HepG2 (cell line): ENCODE measurements at regions not wholly inside any gene's neighbourhood (a gene's known extent, or its start where the extent isn't known, plus 50 kb on each side); places are given as distances from the start of the nearest gene placed in this dataset.

Experiments used
- ATAC-seq: fragments of 200-7000 bp; cut with Tn5 transposase; 3 replicates; pipeline ENCODE4 v1.9.1; 2020; ENCODE audit warnings: mild to moderate bottlenecking, moderate library complexity
- BruUV-seq: library from RNA; stranded (reverse); fragments of 400-500 nt; replicated peaks from 2 replicates; lab custom pipeline; 2021; lab: Mats Ljungman, UMichigan
- CTCF ChIA-PET: fragments of 300-600 bp; formaldehyde crosslinking; extraction: SDS; loops from one replicate; lab custom pipeline; 2021; ENCODE audit warnings: low total read pairs, inconsistent platforms, low intra/inter-chr PET ratio; lab: Yijun Ruan, JAX
- POLR2A ChIA-PET: fragments of 350-600 bp; sonication (Branson Sonifier 250); formaldehyde crosslinking; loops from one replicate; lab custom pipeline; 2020; ENCODE audit warnings: antibody characterized with exemption, inconsistent platforms; lab: Yijun Ruan, JAX
- DNase-seq: peaks from one replicate; pipeline ENCODE4 v3.0.0-alpha.2; 2015; ENCODE audit warnings: low spot score
- FAIRE-seq: peaks from 3 replicates; lab custom pipeline; 2011; peaks lifted over from hg19 to GRCh38; lab: Jason Lieb, UNC
- H2AFZ ChIP-seq: one replicate; pipeline ENCODE4 v1.6.1; 2011; ENCODE audit warnings: low read length, inconsistent platforms
- H3K27ac ChIP-seq: fragments of 300-600 bp; 3 replicates; pipeline ENCODE4 v1.8.0; 2011; ENCODE audit warnings: mixed run types, mild to moderate bottlenecking, mixed read lengths, low read length, inconsistent platforms; ENCODE audit not compliant: insufficient read depth; ENCODE audit errors: extremely low read length
- H3K27me3 ChIP-seq, 2 experiments: fragments of 200-600 bp in 1 of 2; 2 replicates in 1 of 2; 3 replicates in 1 of 2; pipeline versions ENCODE4 v1.6.0 to v1.8.0; 2011; ENCODE audit warnings: low read length in 2 of 2, mild to moderate bottlenecking in 2 of 2, moderate library complexity in 2 of 2, inconsistent platforms in 1 of 2; ENCODE audit not compliant: insufficient read depth in 2 of 2, control insufficient read depth in 1 of 2
- H3K36me3 ChIP-seq, 2 experiments: fragments of 200-600 bp in 1 of 2; replicated peaks in 1 of 2; 2 replicates in 1 of 2; 3 replicates in 1 of 2; pipeline versions ENCODE4 v1.5.1 to v1.8.0; 2011; ENCODE audit warnings: low read length in 2 of 2, inconsistent platforms in 1 of 2; ENCODE audit not compliant: insufficient read depth in 2 of 2, control insufficient read depth in 1 of 2
- H3K4me1 ChIP-seq: 2 replicates; pipeline ENCODE4 v1.5.1; 2012; ENCODE audit warnings: low read length, inconsistent platforms; ENCODE audit not compliant: insufficient read depth
- H3K4me2 ChIP-seq: 2 replicates; pipeline ENCODE4 v1.6.0; 2011; ENCODE audit warnings: low read depth, low read length, inconsistent platforms
- H3K4me3 ChIP-seq, 3 experiments: fragments of 200-600 bp in 1 of 3; sonication (generic), shearing (Covaris generic) in 1 of 3; replicated peaks in 1 of 3; 2 replicates each; pipeline ENCODE4 v1.5.1; 2011 to 2016; ENCODE audit warnings: low read length in 3 of 3, inconsistent platforms in 2 of 3, low read depth in 2 of 3, mild to moderate bottlenecking in 2 of 3, control low read depth in 1 of 3, mixed read lengths in 1 of 3; ENCODE audit not compliant: insufficient read depth in 1 of 3
- H3K79me2 ChIP-seq: one replicate; pipeline ENCODE4 v1.6.1; 2011; ENCODE audit warnings: low read length, inconsistent platforms; ENCODE audit not compliant: insufficient read depth
- H3K9ac ChIP-seq: 2 replicates; pipeline ENCODE4 v1.6.0; 2011; ENCODE audit warnings: mild to moderate bottlenecking, low read depth, low read length, inconsistent platforms; ENCODE audit not compliant: insufficient read depth
- H3K9me3 ChIP-seq: 2 replicates; pipeline ENCODE4 v1.5.1; 2012; ENCODE audit warnings: mild to moderate bottlenecking, low read length
- H4K20me1 ChIP-seq: 2 replicates; pipeline ENCODE4 v1.6.0; 2011; ENCODE audit warnings: inconsistent platforms, mild to moderate bottlenecking, low read length, moderate library complexity; ENCODE audit not compliant: insufficient read depth
- CAMTA2 ChIP-seq: sonication (generic); formaldehyde crosslinking; IDR thresholded peaks from 2 replicates; pipeline ENCODE4 v1.4.0; 2020; ENCODE audit warnings: mild to moderate bottlenecking, missing genetic modification reagents, borderline replicate concordance
- FOSL1 ChIP-seq: sonication (generic); formaldehyde crosslinking; IDR thresholded peaks from 2 replicates; pipeline ENCODE4 v1.9.0; 2021; ENCODE audit warnings: missing genetic modification reagents, borderline replicate concordance
- GPN1 ChIP-seq: sonication (generic); formaldehyde crosslinking; IDR thresholded peaks from 2 replicates; pipeline ENCODE4 v1.5.1; 2020; ENCODE audit warnings: missing genetic modification reagents, borderline replicate concordance
- IKZF4 ChIP-seq: sonication (generic); formaldehyde crosslinking; IDR thresholded peaks from 2 replicates; pipeline ENCODE4 v1.5.1; 2020; ENCODE audit warnings: borderline replicate concordance, mild to moderate bottlenecking, low read depth, missing genetic modification reagents; ENCODE audit errors: not compliant biosample characterization
- NR2F2 ChIP-seq: IDR thresholded peaks from 2 replicates; pipeline ENCODE4 v1.6.1; 2012; ENCODE audit warnings: low read depth, inconsistent platforms, borderline replicate concordance
- THYN1 ChIP-seq: sonication (generic); formaldehyde crosslinking; IDR thresholded peaks from 2 replicates; pipeline ENCODE4 v1.8.1; 2023; ENCODE audit warnings: low read depth, mild to moderate bottlenecking, moderate library complexity, missing genetic modification reagents, borderline replicate concordance
- ZBTB38 ChIP-seq: sonication (generic); formaldehyde crosslinking; IDR thresholded peaks from 2 replicates; pipeline ENCODE4 v1.5.1; 2020; ENCODE audit warnings: mild to moderate bottlenecking, missing genetic modification reagents
- ZNF556 ChIP-seq: sonication (generic); formaldehyde crosslinking; IDR thresholded peaks from 2 replicates; pipeline ENCODE4 v1.4.0; 2020; ENCODE audit warnings: mild to moderate bottlenecking, missing genetic modification reagents, borderline replicate concordance
- ZNF616 ChIP-seq: sonication (generic); formaldehyde crosslinking; IDR thresholded peaks from 2 replicates; pipeline ENCODE4 v1.5.0; 2020; ENCODE audit warnings: low read depth, mild to moderate bottlenecking, missing genetic modification reagents
- WGBS: methylation state at CpG from one replicate; pipeline ENCODE4 v1.1.6; 2017; ENCODE audit warnings: low lambda C conversion rate; 5-methylcytosine and 5-hydroxymethylcytosine counted together
- in situ Hi-C: cut with HindIII; loops from 2 replicates; pipeline ENCODE4 v1.10.0; 2017; ENCODE audit warnings: low pct_unique_long_range_greater_than_20kb; ENCODE audit not compliant: extremely low pct_ligation_motif_present
- intact Hi-C: fragments of 100-400 bp; cut with micrococcal nuclease; formaldehyde crosslinking; loops from one replicate; pipeline ENCODE4 v1.10.0; 2022; ENCODE audit not compliant: unreplicated experiment
- TF ChIP-seq, protein P1 (sequence below): conservative IDR thresholded peaks from 2 replicates; pipeline ENCODE4 v1.6.1; 2018; ENCODE audit warnings: missing genetic modification reagents
- TF ChIP-seq, protein P2 (sequence below): sonication (generic); formaldehyde crosslinking; IDR thresholded peaks from 2 replicates; pipeline ENCODE4 v1.9.0; 2022; ENCODE audit warnings: missing genetic modification reagents, mild to moderate bottlenecking, borderline replicate concordance
- TF ChIP-seq, protein P3 (sequence below): sonication (generic); formaldehyde crosslinking; IDR thresholded peaks from 2 replicates; pipeline ENCODE4 v1.4.0; 2020; ENCODE audit warnings: mild to moderate bottlenecking, missing genetic modification reagents, borderline replicate concordance

DNA sequence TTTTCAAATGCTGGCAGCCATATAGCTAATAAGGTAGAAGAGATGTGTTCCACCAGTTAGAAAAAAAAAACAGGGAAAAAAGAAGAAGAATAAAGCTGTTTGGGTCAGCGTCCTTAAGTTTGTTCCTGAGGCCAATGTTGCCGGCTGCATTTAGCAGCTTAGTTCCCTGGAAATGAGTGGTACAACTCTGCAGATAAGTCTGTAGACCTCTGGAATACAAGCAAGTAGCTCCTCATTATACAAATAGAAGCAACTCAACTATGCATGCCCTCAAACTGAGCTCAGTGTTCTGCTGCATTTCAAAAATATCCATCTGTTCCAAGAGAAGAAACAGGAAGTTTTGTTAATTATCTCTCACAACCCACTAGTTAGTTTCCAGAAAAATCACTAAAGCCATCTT, 181.2 kb upstream of the PKN2 start:
- ATAC-seq = no peak
- H3K4me2 ChIP-seq = no peak overlapping the region
- no peak for DNase-seq
- ChIA-PET POLR2A (no interaction called here), CTCF (no interaction called here)
- no peaks in the 10 kb centered on the region for H4K20me1 ChIP-seq
- no peak overlapping the region for H3K4me3 ChIP-seq
- no peaks in the 10 kb centered on the region for H3K36me3 ChIP-seq
- in situ Hi-C loops = no loop called here
- H3K79me2 ChIP-seq = no peaks in the 10 kb centered on the region
- TF ChIP-seq CAMTA2 = no peak
- intact Hi-C loops = no loop called here
- FAIRE-seq = no peak
- BruUV-seq = no TSS peak
- H3K27ac ChIP-seq = no peak overlapping the region
- no peaks in the 10 kb centered on the region for H3K27me3 ChIP-seq
- no peak overlapping the region for H3K9ac ChIP-seq
- WGBS = 17% methylated on average over 2 of the region's 2 CpGs
- no peak overlapping the region for H2AFZ ChIP-seq
- no peaks in the 10 kb centered on the region for H3K4me1 ChIP-seq
- H3K9me3 ChIP-seq = no peaks in the 10 kb centered on the region

DNA sequence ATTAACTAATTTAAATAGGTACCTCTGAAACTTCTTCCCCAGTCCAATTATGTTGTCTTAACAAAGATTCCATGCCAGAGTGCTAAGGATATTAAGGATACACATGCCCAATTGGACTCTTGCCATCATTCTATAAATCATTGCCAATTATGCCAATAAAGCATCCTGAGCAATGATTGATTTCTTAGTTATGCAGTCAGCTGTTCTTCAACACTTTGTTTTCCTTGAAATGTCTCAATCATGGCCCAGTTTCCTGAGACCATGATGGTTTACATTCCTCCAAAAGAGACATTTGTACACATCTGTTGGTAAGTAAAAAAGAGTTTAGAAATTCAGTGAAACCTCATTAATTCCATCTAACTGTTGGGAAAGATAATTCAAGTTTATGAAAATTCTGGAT, 180.4 kb upstream of the PKN2 start:
- H4K20me1 ChIP-seq = no peaks in the 10 kb centered on the region
- no peaks in the 10 kb centered on the region for H3K36me3 ChIP-seq
- CTCF ChIA-PET = no interaction called here
- H3K4me3 ChIP-seq = no peak overlapping the region
- H3K27ac ChIP-seq = no peak overlapping the region
- no peak for ATAC-seq
- no peaks in the 10 kb centered on the region for H3K9me3 ChIP-seq
- H3K9ac ChIP-seq = no peak overlapping the region
- intact Hi-C loops (no loop called here), in situ Hi-C loops (no loop called here)
- no peaks in the 10 kb centered on the region for H3K4me1 ChIP-seq
- no peaks in the 10 kb centered on the region for H3K79me2 ChIP-seq
- no peak overlapping the region for H3K4me2 ChIP-seq
- no TSS peak for BruUV-seq
- no peak for FAIRE-seq
- DNase-seq = no peak
- POLR2A ChIA-PET = no interaction called here
- no peaks in the 10 kb centered on the region for H3K27me3 ChIP-seq
- H2AFZ ChIP-seq = no peak overlapping the region
- TF ChIP-seq, protein P1, sequence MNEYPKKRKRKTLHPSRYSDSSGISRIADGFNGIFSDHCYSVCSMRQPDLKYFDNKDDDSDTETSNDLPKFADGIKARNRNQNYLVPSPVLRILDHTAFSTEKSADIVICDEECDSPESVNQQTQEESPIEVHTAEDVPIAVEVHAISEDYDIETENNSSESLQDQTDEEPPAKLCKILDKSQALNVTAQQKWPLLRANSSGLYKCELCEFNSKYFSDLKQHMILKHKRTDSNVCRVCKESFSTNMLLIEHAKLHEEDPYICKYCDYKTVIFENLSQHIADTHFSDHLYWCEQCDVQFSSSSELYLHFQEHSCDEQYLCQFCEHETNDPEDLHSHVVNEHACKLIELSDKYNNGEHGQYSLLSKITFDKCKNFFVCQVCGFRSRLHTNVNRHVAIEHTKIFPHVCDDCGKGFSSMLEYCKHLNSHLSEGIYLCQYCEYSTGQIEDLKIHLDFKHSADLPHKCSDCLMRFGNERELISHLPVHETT = no peak
- TF ChIP-seq THYN1 (no peak), GPN1 (CRISPR knock-in tag) (no peak), IKZF4 (no peak), FOSL1 (CRISPR knock-in tag) (no peak), NR2F2 (no peak), ZNF556 (CRISPR knock-in tag) (no peak), ZNF616 (CRISPR knock-in tag) (no peak), ZBTB38 (CRISPR knock-in tag) (no peak)
- TF ChIP-seq, protein P2, sequence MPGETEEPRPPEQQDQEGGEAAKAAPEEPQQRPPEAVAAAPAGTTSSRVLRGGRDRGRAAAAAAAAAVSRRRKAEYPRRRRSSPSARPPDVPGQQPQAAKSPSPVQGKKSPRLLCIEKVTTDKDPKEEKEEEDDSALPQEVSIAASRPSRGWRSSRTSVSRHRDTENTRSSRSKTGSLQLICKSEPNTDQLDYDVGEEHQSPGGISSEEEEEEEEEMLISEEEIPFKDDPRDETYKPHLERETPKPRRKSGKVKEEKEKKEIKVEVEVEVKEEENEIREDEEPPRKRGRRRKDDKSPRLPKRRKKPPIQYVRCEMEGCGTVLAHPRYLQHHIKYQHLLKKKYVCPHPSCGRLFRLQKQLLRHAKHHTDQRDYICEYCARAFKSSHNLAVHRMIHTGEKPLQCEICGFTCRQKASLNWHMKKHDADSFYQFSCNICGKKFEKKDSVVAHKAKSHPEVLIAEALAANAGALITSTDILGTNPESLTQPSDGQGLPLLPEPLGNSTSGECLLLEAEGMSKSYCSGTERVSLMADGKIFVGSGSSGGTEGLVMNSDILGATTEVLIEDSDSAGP (CRISPR knock-in tag) = no peak
- TF ChIP-seq, protein P3, sequence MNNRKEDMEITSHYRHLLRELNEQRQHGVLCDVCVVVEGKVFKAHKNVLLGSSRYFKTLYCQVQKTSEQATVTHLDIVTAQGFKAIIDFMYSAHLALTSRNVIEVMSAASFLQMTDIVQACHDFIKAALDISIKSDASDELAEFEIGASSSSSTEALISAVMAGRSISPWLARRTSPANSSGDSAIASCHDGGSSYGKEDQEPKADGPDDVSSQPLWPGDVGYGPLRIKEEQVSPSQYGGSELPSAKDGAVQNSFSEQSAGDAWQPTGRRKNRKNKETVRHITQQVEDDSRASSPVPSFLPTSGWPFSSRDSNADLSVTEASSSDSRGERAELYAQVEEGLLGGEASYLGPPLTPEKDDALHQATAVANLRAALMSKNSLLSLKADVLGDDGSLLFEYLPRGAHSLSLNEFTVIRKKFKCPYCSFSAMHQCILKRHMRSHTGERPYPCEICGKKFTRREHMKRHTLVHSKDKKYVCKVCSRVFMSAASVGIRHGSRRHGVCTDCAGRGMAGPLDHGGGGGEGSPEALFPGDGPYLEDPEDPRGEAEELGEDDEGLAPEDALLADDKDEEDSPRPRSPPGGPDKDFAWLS (CRISPR knock-in tag) = no peak
